Loucy (cell line): ENCODE measurements at regions not wholly inside any gene's neighbourhood (a gene's known extent, or its start where the extent isn't known, plus 50 kb on each side); places are given as distances from the start of the nearest gene placed in this dataset.
"Not testable (repeated sequence)": the region's sequence is repeated elsewhere in the genome, so short reads cannot be mapped to it uniquely, and the experiment has no call there.

ENCODE experiments used
- H2AFZ ChIP-seq: fragments of 200-600 bp; sonication (generic); 2 replicates; pipeline ENCODE4 v1.6.0; 2016; ENCODE audit warnings: antibody characterized with exemption, mild to moderate bottlenecking, low read length, moderate library complexity
- H3F3A ChIP-seq: fragments of 200-600 bp; 2 replicates; pipeline ENCODE4 v1.6.0; 2016; ENCODE audit warnings: antibody characterized with exemption, low read depth, mild to moderate bottlenecking
- H3K27me3 ChIP-seq: fragments of 200-600 bp; sonication (generic); 2 replicates; pipeline ENCODE4 v1.6.1; 2014; ENCODE audit warnings: low read length, mild to moderate bottlenecking; ENCODE audit not compliant: insufficient read depth, poor library complexity, severe bottlenecking
- H3K36me3 ChIP-seq: fragments of 200-600 bp; sonication (generic); 2 replicates; pipeline ENCODE4 v1.6.1; 2016; ENCODE audit warnings: low read length; ENCODE audit not compliant: insufficient read depth
- H3K4me1 ChIP-seq: fragments of 200-600 bp; sonication (generic); 2 replicates; pipeline ENCODE4 v1.5.1; 2014; ENCODE audit warnings: low read length, mild to moderate bottlenecking; ENCODE audit not compliant: insufficient read depth, poor library complexity, severe bottlenecking
- H3K4me2 ChIP-seq: fragments of 200-600 bp; sonication (generic); 2 replicates; pipeline ENCODE4 v1.6.0; 2014; ENCODE audit warnings: antibody characterized with exemption, low read length, low read depth, mild to moderate bottlenecking; ENCODE audit not compliant: poor library complexity, severe bottlenecking
- H3K4me3 ChIP-seq: fragments of 200-600 bp; sonication (generic); 2 replicates; pipeline ENCODE4 v1.5.1; 2014; ENCODE audit warnings: low read length, mild to moderate bottlenecking, mixed read lengths; ENCODE audit not compliant: poor library complexity, severe bottlenecking
- H3K79me2 ChIP-seq: fragments of 200-600 bp; sonication (generic); 2 replicates; pipeline ENCODE4 v1.6.1; 2014; ENCODE audit warnings: low read length; ENCODE audit not compliant: insufficient read depth
- H3K9ac ChIP-seq: fragments of 200-600 bp; sonication (generic); 2 replicates; pipeline ENCODE4 v1.6.0; 2014; ENCODE audit warnings: mild to moderate bottlenecking, low read depth, low read length, moderate library complexity; ENCODE audit not compliant: poor library complexity, severe bottlenecking
- H3K9me2 ChIP-seq: fragments of 200-600 bp; sonication (generic); replicated peaks from 2 replicates; pipeline ENCODE4 v1.6.1; 2016; ENCODE audit warnings: low read depth, low read length, mixed read lengths
- H3K9me3 ChIP-seq: fragments of 200-600 bp; sonication (generic); 2 replicates; pipeline ENCODE4 v1.6.1; 2014; ENCODE audit warnings: mild to moderate bottlenecking, antibody characterized with exemption, low read length, low read depth; ENCODE audit not compliant: insufficient read depth
- H4K20me1 ChIP-seq: fragments of 200-600 bp; sonication (generic); 2 replicates; pipeline ENCODE4 v1.6.0; 2014; ENCODE audit warnings: antibody characterized with exemption, low read length, mild to moderate bottlenecking; ENCODE audit not compliant: insufficient read depth, poor library complexity, severe bottlenecking
- EZH2phosphoT487 ChIP-seq: fragments of 200-600 bp; IDR thresholded peaks from 2 replicates; pipeline ENCODE4 v1.6.1; 2018; ENCODE audit warnings: antibody characterized with exemption, mild to moderate bottlenecking, moderate library complexity, borderline replicate concordance
- TF ChIP-seq, protein P1 (sequence below): fragments of 200-600 bp; sonication (generic); conservative IDR thresholded peaks from 2 replicates; pipeline ENCODE4 v1.5.1; 2014; ENCODE audit warnings: mild to moderate bottlenecking, antibody characterized with exemption, low read length

DNA sequence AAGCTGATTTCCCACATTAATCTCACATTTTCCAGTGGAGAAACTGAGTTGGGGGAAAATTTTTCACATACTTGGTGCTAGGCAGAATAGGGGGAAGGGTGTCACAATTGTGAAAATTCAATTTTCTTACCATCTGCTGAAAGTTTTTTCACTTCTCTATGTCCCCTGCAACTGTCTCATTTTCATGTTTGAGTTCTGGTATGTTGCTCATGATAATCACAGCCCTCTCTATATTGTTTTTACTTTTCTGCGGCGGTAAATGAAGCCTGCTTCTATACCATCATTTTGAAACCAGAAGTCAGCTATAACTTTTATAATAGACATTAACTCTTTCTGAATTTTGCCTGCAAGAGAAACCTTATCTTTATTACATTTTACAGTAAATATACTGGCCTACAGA, 1664.5 kb downstream of the EFNA5 start:
- no peaks in the 10 kb centered on the region for H3K36me3 ChIP-seq
- no peaks in the 10 kb centered on the region for H3F3A ChIP-seq

DNA sequence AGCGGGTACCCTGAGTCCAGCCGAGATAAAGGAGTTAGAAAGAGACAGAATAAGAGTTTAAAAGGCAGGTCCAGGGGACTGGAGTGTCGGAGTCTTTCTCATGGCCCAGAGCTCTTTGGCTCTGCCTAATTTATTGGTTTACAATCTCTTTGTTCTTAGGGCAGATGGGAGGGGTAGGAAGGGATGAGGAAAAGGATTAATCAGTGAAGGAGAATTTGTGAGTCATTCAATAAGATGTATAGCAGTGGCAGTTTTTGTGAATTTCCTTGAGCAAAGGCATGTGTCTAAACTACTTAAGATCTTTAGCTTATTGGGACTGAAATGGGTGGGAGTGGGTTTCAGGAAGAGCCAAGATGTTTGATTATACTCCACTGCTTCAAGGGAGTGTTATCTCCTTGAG, 1671.7 kb downstream of the EFNA5 start:
- H3K9me2 ChIP-seq, H3F3A ChIP-seq, H3K4me2 ChIP-seq, H3K9ac ChIP-seq, H2AFZ ChIP-seq, H3K27me3 ChIP-seq, H3K4me3 ChIP-seq, H3K9me3 ChIP-seq, H3K4me1 ChIP-seq, H3K36me3 ChIP-seq, H3K79me2 ChIP-seq, H4K20me1 ChIP-seq: not testable (repeated sequence)

More for the DNA sequence above, 1664.5 kb downstream of the EFNA5 start:
- no peaks in the 10 kb centered on the region for H3K4me1 ChIP-seq
- H2AFZ ChIP-seq = no peak overlapping the region
- no peaks in the 10 kb centered on the region for H3K79me2 ChIP-seq
- no peak overlapping the region for H3K4me3 ChIP-seq
- TF ChIP-seq, protein P1, sequence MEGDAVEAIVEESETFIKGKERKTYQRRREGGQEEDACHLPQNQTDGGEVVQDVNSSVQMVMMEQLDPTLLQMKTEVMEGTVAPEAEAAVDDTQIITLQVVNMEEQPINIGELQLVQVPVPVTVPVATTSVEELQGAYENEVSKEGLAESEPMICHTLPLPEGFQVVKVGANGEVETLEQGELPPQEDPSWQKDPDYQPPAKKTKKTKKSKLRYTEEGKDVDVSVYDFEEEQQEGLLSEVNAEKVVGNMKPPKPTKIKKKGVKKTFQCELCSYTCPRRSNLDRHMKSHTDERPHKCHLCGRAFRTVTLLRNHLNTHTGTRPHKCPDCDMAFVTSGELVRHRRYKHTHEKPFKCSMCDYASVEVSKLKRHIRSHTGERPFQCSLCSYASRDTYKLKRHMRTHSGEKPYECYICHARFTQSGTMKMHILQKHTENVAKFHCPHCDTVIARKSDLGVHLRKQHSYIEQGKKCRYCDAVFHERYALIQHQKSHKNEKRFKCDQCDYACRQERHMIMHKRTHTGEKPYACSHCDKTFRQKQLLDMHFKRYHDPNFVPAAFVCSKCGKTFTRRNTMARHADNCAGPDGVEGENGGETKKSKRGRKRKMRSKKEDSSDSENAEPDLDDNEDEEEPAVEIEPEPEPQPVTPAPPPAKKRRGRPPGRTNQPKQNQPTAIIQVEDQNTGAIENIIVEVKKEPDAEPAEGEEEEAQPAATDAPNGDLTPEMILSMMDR = no peak
- no peak for TF ChIP-seq EZH2phosphoT487
- no peak overlapping the region for H3K9ac ChIP-seq
- H3K9me3 ChIP-seq = no peaks in the 10 kb centered on the region
- no peaks in the 10 kb centered on the region for H3K9me2 ChIP-seq
- no peaks in the 10 kb centered on the region for H3K27me3 ChIP-seq
- no peaks in the 10 kb centered on the region for H4K20me1 ChIP-seq
- no peak overlapping the region for H3K4me2 ChIP-seq

DNA sequence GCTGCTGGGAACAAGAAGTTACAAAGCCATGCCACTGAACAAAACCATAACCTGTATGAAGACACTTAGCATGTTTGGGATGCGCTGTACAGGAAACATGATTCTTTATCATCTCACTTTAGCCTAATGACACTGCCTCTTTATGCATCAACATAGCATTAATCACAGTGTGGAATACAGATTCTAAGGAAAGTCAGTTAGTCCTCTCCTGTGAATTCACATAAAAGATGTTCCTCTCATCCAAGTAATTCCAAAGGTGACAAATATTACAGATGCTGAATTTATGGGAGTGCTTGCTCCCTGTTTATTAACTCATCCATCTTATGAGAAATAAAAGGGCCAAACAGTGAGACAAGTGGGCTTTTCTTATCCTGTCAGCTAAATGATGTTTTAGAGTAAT, 1677.7 kb downstream of the EFNA5 start:
- H3K4me1 ChIP-seq = no peaks in the 10 kb centered on the region
- no peaks in the 10 kb centered on the region for H3F3A ChIP-seq
- H3K79me2 ChIP-seq = no peaks in the 10 kb centered on the region
- no peaks in the 10 kb centered on the region for H3K9me3 ChIP-seq
- no peaks in the 10 kb centered on the region for H3K36me3 ChIP-seq
- H3K27me3 ChIP-seq = no peaks in the 10 kb centered on the region
- no peak overlapping the region for H3K4me2 ChIP-seq
- no peak overlapping the region for H3K9ac ChIP-seq
- H3K4me3 ChIP-seq = no peak overlapping the region
- no peak for TF ChIP-seq EZH2phosphoT487
- TF ChIP-seq, protein P1 = no peak
- H2AFZ ChIP-seq = no peak overlapping the region
- no peaks in the 10 kb centered on the region for H4K20me1 ChIP-seq
- no peaks in the 10 kb centered on the region for H3K9me2 ChIP-seq

DNA sequence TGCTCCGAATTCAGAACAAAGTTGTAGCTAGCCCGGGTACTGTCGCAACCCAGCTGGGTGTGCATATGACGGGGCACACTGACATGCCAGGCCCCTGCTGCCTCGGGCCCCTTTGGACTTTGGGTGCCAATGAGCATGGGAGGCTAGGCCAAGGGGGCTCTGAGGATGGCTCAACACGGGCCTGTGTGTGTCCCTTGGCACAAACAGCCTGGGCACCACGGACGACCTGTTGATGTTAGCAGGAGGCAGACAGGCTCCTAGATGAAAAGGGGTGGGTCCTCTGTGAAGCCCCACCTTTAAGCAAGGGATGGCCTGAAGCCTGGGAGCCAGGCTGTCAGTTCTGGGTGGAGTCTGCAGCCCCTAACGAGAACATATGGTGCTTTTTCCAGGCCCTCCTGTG, 1688.2 kb downstream of the EFNA5 start:
- Histone ChIP-seq H4K20me1 (no peaks in the 10 kb centered on the region), H3F3A (no peaks in the 10 kb centered on the region), H3K9ac (no peak overlapping the region), H3K36me3 (no peaks in the 10 kb centered on the region), H3K4me3 (no peak overlapping the region), H2AFZ (no peak overlapping the region), H3K9me2 (no peaks in the 10 kb centered on the region), H3K79me2 (no peaks in the 10 kb centered on the region), H3K9me3 (no peaks in the 10 kb centered on the region), H3K4me2 (no peak overlapping the region), H3K27me3 (no peaks in the 10 kb centered on the region), H3K4me1 (no peaks in the 10 kb centered on the region)
- TF ChIP-seq EZH2phosphoT487 = no peak
- TF ChIP-seq, protein P1 = no peak
